NCI-H1092 treated with DMSO at 0.1 percent for 48 hours (cell line): ENCODE measurements at regions not wholly inside any gene's neighbourhood (a gene's known extent, or its start where the extent isn't known, plus 50 kb on each side); places are given as distances from the start of the nearest gene placed in this dataset.
A peak's percentile ranks its signal among the peaks of the same experiment; 100 is the strongest.

ENCODE experiments used
- DNase-seq: peaks from one replicate; lab custom pipeline; 2025; lab: John Stamatoyannopoulos, UW

DNA sequence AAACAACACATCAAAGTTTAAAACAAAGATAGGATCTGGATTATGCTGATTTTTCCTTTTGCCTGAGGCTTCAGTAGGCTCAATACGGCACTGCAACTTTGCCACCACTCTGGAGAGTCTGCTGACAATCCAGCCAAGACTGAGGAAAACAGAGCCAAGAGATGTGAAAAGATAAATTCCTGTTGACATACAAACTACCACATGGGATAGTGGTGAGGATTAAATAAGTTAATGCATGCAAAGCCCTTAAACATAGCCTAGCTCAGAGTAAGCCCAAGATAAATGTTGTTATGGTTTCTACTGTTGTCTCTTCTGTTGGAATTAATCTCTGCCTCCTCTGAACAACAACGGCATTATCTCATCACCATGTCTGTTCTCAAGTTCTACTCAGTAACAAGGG is 245.9 kb upstream of the LMCD1 start:
- no peak for DNase-seq

DNA sequence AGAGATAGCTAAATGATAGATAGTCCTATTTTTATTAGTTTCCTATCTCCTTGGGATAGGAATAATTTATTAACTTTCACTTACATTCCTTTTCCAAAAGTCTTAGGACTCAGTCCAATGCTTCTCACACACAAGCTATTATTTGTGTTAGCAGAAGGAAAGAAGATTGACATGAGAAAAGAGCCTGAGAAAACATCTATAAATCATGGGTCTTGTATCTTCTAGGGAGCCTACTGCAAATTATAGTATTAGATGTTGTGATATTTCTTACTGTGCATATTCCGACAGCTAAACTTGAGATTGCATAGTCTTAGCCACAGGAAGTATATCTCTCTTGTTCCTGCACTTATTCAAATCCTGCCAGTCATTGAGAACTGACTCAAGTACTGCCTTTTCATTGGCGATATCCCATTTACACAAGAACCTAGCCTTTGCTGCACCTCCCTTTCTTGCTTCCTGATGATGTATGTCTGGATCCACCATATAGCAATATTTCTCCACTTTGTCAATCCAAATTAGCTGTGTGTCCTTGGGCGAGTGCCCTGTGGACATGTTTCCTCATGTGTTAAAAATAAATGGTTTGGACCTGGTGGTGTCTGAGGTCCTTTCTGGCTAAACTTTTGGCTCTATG is 245.1 kb upstream of the LMCD1 start:
- DNase-seq = no peak

DNA sequence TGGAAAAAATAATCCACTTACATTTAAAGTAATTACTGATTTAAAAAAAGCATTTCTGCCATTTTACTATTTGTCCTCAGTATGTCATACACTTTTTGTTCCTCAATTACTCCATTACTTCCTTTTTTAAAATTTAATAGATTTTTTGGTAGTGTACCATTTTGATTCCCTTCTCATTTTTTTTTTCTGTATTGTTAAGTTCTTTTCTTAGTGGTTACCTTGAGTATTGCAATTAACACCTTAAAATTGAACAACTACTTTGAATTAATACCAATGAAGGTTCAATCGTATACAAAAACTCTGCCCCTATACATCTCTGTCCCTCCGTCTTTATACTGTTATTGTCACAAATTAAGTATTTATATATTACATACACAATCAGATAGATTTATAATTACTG is 240.6 kb upstream of the LMCD1 start:
- no peak for DNase-seq

DNA sequence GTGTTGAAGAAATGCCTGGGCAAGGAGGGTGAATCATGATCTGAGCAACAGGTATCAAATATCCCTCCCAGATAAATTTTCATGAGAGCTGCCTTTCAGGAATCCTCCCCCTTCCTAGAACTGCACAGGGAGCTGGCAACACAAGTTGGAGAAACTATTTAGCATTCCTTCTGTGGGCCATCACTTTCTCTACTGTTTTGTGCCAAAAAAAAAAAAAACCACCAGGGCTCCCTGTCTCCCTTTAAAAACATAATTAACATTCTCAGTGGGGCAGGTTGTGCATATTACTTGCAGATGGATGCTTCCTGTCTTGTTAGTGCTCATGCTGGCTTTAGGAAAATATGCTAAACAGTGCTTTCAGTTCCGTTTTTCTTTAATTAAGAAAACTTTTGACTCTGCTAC is 234.9 kb upstream of the LMCD1 start:
- DNase-seq = no peak

DNA sequence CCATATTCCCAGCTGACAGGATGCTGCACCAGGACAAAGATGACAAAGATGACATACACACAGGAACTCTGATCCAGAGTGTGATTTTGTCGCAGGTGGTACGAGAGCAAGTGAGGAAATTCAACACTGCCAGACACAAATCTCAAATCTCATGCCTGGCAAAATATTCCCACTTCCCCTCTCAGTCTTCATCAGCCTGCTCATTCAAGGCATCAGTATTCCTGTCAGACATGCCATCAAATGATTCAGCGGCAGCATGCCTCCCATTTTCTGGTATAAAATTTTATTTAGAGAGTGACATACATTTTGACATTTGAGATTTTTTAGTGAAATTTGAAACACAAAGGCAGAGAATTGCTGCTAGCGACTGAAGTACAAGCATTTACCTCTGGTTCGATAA is 228.1 kb upstream of the LMCD1 start:
- DNase-seq = no peak

DNA sequence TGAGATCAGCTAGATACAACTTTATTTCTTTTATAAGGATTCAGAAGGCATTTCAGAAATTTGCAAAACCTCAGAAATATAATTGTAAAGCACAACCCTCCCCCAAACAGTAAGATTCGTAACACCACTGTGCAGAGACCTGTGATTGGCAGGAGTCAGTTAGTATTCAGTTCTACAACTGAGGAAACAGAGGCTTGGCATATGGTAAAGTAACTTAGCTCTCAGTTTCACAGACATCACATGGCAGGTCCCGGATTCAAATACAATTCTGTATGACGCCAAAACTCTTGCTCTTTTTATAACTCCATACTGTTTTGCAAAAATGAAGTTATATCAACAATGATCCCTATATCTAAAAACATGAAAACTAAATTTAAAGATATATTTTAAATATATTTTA is 225.6 kb upstream of the LMCD1 start:
- DNase-seq = no peak

DNA sequence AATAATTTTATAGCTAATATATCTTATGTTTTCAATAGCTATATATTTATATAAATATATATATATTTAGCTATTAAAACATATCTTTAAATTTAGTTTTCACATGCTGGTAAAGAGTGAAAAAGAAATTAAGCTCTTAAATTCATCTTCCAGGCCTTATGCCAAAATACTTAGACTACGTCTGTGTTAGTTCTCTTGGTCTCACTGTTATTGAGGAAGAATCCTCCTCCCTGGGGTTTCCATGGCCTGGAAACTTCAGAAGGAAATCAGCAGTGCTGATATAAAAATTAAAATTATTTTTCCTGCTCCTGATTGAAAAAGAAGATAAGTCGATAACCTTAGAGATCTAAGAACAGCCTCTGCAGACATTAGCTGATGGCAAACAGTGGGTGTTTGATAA is 225.1 kb upstream of the LMCD1 start:
- no peak for DNase-seq

DNA sequence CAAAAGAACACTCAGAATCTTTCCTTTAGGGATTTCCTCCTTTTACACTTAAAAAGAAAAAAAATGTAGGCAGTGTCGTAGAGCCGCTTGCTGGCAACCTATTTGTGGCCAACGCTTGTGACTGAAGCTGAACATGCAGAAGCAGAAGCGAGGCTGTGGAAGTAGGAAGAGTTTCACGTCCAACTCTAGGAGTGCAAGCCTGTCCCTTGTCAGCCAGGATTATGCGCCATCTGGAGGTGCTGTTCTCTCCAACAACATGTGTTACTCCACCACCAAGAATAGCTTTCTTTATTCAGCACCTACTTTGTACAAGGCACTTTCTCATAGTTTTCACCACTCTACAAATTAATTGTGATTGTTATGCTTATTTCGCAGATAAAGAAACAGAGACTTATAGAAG is 223.2 kb upstream of the LMCD1 start:
- DNase-seq = no peak

DNA sequence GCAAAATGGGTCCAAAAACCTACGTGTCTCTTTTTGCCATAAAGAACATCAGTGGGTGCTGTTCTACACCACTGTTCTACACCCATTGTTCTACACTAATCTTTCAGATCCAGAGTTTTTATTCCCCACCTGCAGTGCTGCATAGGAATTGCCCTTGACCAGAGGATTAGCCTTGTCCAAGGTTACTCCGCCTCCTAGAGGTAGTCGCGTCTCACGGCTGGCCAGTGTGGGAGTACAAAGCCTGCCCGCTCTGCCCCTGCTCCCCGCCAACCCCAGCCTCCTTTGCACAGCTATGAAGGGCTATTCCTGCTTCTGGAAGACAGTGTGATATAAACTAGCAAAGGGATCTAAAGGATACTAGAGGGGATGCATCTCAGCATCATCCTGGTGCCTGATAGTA is 222.1 kb upstream of the LMCD1 start:
- DNase-seq = no peak

DNA sequence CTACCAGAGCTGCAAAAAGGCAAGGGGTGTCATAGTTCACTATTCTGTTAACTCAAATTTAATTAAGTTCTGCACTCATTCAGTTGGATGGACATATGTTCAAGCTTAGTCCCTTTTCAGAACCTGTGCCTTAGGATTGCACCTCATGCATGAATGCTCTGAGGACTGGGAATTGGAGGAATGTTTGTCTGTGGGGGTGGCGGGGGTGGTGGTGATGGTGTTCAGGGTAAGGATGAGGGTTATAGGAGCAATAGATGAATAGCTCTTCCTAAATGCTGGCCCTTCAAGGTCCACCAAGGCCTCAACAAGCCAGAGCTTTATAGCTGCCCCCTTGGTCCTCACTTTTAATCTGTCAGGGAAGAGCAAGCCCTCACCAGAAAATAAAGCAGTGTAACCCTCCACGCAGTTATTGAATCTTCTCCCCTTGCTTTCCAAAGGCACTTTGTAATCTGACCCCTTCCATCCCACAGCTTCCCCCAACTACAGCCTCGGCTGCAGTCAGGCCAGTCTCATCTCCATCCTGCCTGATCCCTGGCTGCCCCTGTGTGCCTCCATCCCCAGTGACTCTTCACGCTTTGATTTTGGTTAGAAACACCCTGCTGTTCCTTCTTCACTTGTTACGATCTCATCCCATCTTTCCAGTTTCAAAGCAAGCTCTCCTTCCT is 221.6 kb upstream of the LMCD1 start:
- DNase-seq = no peak

DNA sequence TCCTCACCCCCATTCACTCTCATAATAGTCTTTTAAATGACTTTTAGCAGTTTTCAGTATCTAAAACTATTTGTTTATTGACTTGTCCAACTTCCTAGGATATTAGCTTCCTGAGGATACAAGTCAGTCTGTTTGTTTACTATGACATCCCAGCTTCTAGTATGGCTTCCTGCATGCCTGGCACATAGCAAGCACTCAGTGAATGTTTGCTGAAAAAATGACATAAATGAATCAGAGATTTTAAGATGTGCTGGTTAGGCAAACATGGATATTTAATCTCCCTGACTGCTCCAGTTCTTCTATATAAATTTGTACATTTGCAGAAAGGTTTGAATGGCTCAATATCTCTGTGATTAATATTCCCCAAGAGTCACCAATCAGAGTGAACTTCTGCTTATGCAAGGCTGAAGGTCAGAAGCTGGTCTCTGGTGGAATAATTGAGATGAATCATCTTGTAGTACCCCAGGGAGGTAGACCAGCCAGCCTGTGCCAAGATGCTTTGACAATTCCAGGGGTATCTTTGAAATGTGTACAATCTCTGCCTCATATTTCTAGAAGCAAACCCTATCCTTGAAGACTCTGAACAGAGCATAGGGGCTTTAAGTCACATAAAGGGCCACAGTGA is 219.0 kb upstream of the LMCD1 start:
- no peak for DNase-seq

DNA sequence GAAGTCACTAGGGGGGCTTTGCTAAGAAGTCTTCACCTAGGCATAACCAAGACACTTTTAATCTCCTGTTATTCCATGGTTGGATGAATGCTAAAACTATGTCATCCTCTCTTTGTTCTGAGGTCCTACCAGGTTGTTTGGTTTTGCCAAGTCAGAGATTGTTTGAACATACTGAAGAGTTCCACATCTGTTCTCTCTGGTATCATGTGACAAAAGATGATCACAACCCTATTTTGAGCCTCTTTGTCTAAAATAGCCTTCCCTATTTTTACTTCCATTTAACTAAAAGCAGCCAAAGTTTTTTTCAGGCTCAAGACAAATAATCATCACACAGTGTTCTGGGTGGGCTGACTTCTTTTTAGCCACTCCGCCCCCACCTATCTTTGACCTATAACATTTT is 218.4 kb upstream of the LMCD1 start:
- no peak for DNase-seq

DNA sequence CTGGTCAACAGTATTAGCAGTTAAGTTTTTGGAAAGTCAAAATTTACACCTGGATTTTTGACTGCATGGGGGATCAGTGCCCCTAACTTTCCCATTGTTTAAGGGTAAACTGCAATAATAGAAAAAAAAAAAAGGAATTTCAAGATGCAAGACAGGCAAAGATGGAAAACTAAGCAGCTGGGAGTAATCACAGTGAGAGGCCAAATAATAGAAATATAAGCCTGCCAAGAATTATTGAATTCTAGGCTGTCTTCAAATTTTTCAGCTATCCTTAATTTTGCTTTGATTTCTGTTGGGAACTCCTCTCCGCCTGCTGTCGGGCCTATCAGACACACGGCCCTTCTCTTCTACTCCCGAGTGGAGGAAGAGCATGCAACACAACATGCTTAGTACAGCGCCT is 215.5 kb upstream of the LMCD1 start:
- DNase-seq = no peak

DNA sequence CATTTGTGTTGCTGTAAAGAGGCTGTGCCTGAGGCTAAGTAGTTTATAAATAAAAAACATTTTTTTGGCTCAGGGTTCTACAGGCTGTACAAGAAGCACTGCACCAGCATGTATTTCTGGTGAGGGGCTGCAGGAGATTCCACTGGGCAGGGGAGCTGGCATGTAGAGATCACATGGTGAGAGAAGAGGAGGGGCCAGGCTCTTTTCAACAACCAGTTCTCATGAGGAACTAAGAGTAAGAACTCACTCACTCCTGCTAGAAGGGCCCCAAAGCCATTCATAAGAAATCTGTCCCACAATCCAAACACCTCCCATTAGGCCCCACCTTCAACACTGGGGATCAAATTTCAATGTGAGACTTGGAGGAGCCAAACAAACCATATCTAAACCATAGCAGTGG is 214.9 kb upstream of the LMCD1 start:
- DNase-seq = no peak

DNA sequence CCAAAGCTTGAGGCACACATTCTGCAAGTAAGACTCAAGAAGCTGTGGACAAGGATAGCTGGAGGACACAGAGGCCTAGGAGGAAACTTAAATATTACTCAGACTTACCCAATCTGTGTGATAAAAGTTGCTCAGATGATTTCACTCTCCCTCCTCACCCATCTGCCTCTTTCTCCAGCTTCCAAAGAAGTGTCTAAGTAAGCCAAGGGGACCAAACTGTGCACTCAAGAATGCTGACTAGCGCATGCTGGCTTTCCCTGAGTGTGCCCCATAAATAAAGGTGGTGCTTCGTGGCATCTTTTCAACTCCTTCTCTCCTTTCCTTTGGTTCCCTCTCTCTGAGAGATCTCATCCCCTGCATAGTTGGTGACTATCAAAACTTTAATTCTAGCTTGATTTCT is 211.0 kb upstream of the LMCD1 start:
- no peak for DNase-seq

DNA sequence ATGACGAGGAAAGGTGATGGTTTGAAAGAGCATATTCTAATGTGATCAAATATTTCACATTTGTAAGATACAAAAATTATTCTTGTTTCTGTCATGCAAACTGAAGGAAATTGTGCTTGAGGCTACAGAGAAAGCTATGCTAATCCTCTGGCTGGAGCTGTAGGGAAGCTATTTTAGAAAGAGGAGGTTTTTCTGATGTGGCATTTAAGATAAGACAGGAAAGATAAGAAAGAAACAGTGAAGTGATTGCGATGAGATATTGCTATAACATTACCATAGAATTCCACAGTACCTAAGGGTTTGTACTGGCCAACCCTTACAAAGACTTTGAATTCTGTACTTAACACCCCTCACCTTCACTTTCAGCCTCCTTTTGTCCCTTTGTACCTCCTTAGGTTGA is 205.2 kb upstream of the LMCD1 start:
- no peak for DNase-seq

DNA sequence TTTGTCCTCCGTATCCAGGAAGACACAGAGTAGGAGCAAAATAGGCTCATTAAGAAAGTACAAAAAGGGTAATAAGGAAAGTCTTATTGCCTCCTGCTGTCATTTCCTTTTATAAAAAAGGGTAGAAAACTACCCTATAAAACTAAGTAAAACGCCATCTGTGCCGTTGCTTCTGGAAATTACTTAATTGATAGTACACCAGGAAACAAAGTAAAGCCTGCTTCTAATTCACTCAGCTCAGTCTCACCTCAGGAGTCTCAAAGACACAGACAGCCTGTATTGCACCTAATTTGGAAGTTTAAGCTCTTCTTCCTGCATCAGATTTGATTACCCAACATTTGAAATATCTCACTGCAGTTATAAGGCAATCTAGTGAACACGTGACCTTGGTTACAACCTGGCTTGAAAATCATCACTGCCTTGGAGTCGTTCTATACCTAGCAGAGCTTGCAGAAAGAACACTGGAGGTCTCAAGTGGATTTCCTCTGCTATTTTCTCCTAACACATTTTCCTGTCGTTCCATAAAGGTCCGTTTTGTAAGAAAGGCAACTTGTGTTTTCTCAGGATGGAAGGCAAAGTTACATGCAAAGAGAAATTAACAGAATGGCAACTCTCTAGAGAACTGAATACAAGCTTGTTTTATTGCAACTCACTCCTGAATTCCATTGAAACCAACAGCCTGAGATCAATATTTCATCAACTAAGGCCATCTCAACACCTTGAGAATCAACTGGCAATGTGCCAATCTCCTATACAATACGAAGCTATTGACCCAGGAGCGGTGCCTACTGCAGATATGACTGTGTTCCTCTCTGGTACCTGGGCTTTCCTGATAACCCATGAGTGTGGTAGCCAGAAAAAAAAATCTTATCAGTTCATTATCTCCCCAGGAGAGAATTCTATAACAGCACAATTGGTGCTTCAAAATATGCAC is 203.3 kb upstream of the LMCD1 start:
- DNase-seq = no peak

DNA sequence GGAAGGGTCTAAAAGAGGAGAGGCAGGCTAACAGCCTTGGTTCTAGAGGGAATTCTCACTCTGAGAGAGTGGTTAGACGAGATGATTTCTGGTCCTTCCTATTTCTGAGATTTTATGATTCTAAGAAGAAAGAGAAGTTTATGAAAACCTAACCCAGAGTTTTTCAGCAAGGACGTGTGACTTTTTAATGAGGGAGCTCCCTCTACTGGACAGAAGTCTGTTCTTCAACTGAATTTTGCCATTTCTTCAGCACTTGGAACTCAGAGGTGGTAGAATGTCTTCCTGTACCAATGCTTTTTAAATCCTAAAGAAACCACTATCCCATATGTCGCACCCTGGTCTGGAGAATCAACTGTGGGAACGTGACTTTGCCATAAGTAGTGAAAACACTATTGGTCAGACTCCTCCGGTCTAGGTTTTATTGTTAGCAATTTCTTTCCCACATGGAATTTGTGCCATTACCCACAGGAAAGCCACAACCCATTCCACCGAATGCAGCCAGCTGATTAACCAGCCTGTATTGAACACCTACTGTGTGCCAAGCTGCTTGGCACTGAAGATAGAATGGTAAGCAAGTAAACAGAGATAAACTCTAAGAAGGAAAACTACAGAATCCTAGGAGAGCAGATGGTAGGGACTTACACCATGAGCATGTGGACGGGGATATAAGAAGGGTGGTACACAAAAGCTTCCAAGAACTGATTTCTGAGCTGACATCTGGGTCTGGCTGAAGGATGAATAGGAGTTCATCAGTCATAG is 199.5 kb upstream of the LMCD1 start:
- DNase-seq = peak; percentile 17

DNA sequence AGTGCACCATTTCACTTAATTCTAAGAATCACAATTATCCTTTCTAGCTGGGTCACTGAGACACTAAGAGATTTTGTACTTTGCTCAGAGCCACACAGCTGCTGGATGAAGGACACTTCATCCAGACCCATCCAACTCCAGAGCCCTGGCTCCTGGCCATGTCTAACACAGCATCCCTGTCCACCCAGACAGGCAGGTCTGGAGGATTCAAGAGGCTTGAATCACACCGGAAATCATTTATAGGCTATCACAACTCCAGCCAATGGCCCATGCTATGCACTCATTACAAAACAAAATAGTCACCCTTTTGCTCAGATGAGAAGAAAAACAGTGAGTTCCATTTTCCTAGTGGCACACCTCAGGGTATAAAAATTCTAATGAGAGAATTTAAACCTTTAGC is 198.2 kb upstream of the LMCD1 start:
- no peak for DNase-seq

DNA sequence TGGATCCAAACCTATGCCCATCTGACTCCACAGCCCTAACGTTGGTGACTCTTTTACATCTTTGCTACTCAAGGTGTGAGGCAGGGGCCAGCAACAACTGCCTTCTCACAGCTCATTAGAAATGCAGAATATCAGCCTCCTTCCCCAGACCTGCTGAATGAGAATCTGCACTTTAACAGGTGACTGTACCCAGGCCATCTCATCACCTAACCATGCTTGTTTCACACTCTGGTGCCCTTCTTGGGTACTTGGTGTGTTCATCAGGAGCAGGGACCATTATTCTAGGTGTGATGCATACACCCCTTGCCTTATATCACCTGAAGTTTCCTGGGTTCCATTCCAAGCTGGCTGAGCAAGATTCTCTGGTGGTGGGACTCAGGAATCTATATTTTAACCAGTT is 196.3 kb upstream of the LMCD1 start:
- no peak for DNase-seq

DNA sequence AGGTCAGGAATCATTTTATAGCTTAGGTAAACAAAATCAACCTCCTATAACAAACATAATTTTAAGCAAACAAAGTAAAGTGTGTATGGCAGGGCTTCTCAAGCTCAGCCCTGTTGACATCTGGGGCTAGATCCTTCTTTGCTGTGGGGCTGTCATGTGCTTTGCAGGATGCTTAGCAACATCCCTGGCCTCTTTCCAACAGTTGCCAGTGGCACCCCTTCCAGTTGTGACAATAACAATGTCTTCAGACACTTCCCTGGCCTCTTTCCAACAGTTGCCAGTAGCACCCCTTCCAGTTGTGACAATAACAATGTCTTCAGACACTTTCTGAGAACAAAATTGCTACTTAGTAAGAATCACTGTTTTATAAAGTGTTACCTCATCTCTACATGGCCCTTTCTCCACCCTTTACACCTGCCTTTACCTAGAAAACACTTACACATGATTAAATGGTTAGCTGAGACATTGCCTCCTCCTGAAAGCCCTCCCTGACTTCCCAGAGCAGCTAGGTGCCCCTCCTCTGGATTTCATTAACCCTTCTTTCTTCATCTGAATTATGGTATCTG is 194.0 kb upstream of the LMCD1 start:
- no peak for DNase-seq

DNA sequence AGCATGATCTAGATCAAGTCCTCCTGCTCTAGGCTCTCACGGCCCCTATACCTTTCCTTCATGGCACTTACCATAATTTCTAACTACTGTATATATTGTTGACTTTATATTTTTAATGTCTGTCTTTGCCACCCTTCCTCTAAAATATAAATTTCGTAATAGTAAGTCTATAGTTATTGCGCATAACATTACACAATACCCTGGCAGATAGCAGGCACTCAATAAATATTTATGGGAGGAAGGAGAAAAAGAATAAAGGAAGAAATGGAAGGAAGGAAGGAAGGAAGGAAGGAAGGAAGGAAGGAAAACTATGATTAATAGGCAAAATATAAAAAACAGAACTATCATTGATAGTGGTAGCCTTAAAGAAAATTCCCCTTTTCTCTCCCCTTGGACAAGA is 190.3 kb upstream of the LMCD1 start:
- DNase-seq = no peak
